Neutrophil (primary cell): ENCODE measurements at regions not wholly inside any gene's neighbourhood (a gene's known extent, or its start where the extent isn't known, plus 50 kb on each side); places are given as distances from the start of the nearest gene placed in this dataset.

Source experiments
- H3K27ac ChIP-seq: fragments of 200-600 bp; sonication (generic); 2 replicates; pipeline ENCODE4 v1.5.1; 2016; ENCODE audit warnings: mild to moderate bottlenecking, moderate library complexity
- H3K27me3 ChIP-seq: fragments of 200-600 bp; sonication (generic); 2 replicates; pipeline ENCODE4 v1.6.0; 2016; ENCODE audit warnings: mild to moderate bottlenecking
- H3K36me3 ChIP-seq: fragments of 200-600 bp; sonication (generic); 2 replicates; pipeline ENCODE4 v1.5.1; 2017
- H3K4me1 ChIP-seq, 2 experiments: fragments of 200-600 bp in 1 of 2; sonication (generic) in 1 of 2; 1 replicate in 1 of 2; 2 replicates in 1 of 2; pipeline versions ENCODE4 v1.5.1 to v1.6.1; 2013 to 2016; ENCODE audit warnings: low read depth in 1 of 2, low read length in 1 of 2, mild to moderate bottlenecking in 1 of 2, moderate library complexity in 1 of 2; ENCODE audit not compliant: control insufficient read depth in 1 of 2, insufficient read depth in 1 of 2
- H3K4me3 ChIP-seq, 2 experiments: fragments of 200-600 bp in 1 of 2; sonication (generic) in 1 of 2; 1 replicate in 1 of 2; 2 replicates in 1 of 2; pipeline ENCODE4 v1.5.1; 2013 to 2016; ENCODE audit warnings: low read depth in 1 of 2, low read length in 1 of 2, mild to moderate bottlenecking in 1 of 2, moderate library complexity in 1 of 2
- H3K9me3 ChIP-seq: fragments of 200-600 bp; sonication (generic); 2 replicates; pipeline ENCODE4 v1.5.1; 2016
- CTCF ChIP-seq: fragments of 200-600 bp; sonication (generic); IDR thresholded peaks from 2 replicates; pipeline ENCODE4 v1.5.1; 2016; ENCODE audit warnings: antibody characterized with exemption

DNA sequence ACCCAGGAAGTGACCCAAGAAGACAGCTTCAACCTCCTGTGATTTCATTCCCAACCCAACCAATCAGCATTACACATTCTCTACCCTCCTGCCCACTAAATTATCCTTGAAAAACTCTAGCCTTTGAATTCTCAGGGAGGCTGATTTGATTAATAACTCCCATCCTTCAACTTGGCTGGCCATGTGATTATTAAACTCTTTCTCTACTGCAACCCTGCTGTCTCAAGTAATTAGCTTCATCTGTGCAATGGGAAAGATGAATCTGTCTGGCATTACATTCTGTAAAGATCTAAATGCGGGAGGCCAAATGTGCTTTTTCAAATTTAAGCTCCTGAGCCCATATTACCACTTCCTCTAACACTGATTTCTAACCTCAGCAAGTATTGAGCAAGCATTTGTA is 95.9 kb upstream of the STT3B start:
- no peaks in the 10 kb centered on the region for H3K4me1 ChIP-seq
- H3K4me3 ChIP-seq = no peak overlapping the region
- no peaks in the 10 kb centered on the region for H3K9me3 ChIP-seq
- H3K27ac ChIP-seq = no peak overlapping the region
- no peaks in the 10 kb centered on the region for H3K36me3 ChIP-seq
- H3K27me3 ChIP-seq = no peaks in the 10 kb centered on the region
- no peak for TF ChIP-seq CTCF

- Histone ChIP-seq H3K27ac (no peak overlapping the region), H3K36me3 (no peaks in the 10 kb centered on the region), H3K9me3 (no peaks in the 10 kb centered on the region), H3K27me3 (no peaks in the 10 kb centered on the region), H3K4me1 (no peaks in the 10 kb centered on the region), H3K4me3 (no peak overlapping the region)
- TF ChIP-seq CTCF = no peak
These were observed 94.0 kb upstream of the STT3B start for GRCh38 chr3:31438742-31439141.

DNA sequence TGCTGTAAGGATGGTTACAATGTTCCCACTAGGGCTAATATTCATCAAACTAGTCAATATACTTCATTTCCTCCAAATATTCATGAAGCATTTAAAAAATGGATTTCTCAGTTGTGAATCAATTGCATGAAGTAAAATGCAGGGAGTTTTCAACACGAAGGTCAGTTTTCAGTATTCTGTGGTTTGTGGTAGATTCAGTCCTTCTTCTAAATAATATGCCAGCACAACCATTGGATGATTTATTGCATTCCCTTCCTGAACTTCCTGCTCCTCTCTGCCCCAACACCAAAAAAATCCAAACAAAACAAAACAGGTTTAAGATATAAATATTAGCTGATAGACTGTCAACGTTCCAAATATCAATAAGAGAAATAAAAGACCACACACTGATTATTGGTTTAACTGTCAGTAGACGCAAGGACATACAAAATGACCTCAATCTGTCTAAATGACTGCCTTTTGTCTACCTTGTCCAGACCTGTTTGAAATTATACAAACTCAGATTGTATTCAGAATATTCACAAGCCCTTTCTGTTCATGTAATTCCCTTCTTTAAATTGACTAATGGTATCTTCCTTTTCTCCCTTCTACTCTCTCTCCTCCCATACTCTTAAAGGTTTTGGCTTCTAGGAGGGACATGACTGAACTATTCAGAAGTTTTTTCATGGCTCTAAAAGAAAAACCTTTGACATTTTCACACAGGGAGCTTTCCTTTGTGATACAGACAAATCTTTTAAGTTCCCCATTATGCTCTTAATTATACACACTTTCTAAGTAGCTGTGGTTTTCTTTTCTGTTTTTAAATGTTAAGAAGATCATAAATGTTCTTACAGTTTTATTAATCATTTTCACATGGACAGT is 92.6 kb upstream of the STT3B start:
- no peak for TF ChIP-seq CTCF
- no peaks in the 10 kb centered on the region for H3K36me3 ChIP-seq
- no peaks in the 10 kb centered on the region for H3K27me3 ChIP-seq
- H3K4me1 ChIP-seq = no peaks in the 10 kb centered on the region
- H3K27ac ChIP-seq = no peak overlapping the region
- H3K4me3 ChIP-seq = no peak overlapping the region
- H3K9me3 ChIP-seq = no peaks in the 10 kb centered on the region

DNA sequence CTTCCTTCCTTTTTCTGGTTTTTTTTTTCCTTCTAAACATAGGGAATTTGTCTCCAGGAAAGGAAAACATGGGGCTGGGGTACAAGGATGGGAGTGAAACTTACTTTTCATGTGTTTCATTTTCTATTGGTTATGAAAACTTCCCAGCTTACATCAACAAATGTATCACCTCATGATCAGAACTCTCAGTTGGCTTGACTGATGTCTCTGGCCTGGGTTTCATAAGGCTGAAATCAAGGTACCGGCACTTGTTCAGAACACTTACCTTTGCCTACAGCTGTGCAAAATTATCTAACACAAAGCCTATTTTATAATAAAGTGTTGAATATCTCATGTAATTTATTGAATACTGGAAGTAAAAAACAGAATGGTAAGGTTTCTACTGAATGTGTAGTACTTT is 91.8 kb upstream of the STT3B start:
- Histone ChIP-seq H3K4me3 (no peak overlapping the region), H3K27me3 (no peaks in the 10 kb centered on the region), H3K36me3 (no peaks in the 10 kb centered on the region), H3K4me1 (no peaks in the 10 kb centered on the region), H3K9me3 (no peaks in the 10 kb centered on the region), H3K27ac (no peak overlapping the region)
- TF ChIP-seq CTCF = no peak

DNA sequence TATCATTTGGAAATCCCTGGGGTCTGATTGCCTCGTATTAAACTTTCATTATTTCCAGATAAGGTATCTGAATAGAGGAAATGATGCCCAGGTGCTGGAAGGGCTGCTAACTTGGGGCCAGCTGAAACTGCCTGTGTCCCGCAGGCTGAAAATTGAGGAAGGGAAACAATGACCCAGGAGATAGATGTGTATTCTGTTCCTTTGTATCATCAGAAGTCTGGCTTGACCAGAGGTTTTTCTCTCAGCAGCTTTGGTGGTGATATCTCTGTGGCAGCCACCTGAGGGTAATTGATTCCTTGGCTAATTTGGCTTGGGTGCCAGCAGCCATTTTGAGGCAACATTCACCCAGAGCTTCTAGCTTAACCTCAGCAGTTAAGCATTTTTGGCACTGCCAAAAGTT is 90.0 kb upstream of the STT3B start:
- Histone ChIP-seq H3K27ac (no peak overlapping the region), H3K4me1 (no peaks in the 10 kb centered on the region), H3K27me3 (no peaks in the 10 kb centered on the region), H3K4me3 (no peak overlapping the region), H3K36me3 (no peaks in the 10 kb centered on the region), H3K9me3 (no peaks in the 10 kb centered on the region)
- TF ChIP-seq CTCF = no peak
